ENCODE measurements at regions not wholly inside any gene's neighbourhood (a gene's known extent, or its start where the extent isn't known, plus 50 kb on each side); places are given as distances from the start of the nearest gene placed in this dataset.

DNA sequence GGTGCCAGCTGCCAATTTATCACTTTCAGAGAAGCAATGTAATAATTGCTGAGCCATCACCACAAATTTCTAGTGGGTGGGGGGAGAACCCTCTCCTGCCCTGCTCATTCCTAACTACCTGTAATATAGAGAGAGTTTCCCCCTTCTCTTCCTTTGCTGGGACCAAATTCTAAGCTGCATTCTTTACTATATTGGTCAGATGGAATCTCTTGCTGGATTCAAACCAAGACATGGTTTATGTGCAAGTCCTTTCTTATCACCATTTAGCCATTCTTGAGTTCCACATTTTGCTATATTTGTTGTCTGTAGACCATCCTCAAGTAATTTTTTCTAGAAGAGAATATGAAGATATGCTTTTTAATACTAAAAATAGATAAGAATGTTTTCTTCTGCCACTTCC is 452.1 kb downstream of the MN1 start:
- no peak for DNase-seq (ENCODE audit: low read depth)

DNA sequence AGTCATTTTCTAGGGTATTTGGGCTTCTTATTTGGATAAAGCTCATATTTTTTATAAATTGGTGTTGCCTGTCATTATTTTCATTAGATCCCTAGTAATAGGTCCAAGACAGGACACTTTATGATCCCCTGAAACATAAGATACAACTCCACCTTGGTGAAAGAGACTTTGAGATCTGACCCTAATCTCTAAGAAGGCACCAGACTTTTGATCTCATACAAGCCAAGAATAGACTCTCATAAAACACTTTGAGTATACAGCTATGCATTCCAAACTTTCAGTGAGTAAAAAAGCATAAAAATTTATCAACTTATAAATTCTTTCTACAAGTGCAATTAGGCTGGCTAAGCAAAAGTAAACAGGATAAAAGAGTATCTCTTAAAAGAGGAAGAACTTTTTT is 451.2 kb downstream of the MN1 start:
- DNase-seq (ENCODE audit: low read depth), result no peak

DNA sequence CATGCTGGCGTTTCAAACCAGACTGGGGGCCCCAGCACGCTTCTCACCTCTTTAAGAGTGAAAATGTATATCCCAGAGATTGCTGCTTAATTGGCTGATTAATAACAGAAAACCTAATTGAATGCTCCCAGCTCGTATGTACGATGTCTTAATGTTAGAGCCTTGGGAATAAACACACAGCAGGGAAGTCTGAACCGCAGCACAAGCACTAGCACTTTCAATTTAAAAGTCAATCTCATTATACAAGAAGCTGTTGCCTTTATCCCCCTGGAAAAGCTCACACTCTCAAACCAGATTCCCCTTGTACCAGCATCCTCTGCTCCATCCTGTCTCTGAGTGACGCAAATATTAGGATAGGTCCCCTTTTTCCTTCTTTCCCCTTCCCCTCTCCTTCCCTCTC is 449.1 kb downstream of the MN1 start:
- DNase-seq (ENCODE audit: low read depth), result no peak

GRCh38 chr22:27358096-27358870 is 443.3 kb downstream of the MN1 start:
- no peak for DNase-seq (ENCODE audit: low read depth)

- peak; percentile 78 for DNase-seq (ENCODE audit: low read depth)
Observed at GRCh38 chr22:27370269-27370668, 431.3 kb downstream of the MN1 start.

GRCh38 chr22:27370987-27371386 is 430.6 kb downstream of the MN1 start:
- DNase-seq (ENCODE audit: low read depth), result no peak

- no peak for DNase-seq (ENCODE audit: low read depth)
Observed at GRCh38 chr22:27372364-27372763, 429.2 kb downstream of the MN1 start.

DNA sequence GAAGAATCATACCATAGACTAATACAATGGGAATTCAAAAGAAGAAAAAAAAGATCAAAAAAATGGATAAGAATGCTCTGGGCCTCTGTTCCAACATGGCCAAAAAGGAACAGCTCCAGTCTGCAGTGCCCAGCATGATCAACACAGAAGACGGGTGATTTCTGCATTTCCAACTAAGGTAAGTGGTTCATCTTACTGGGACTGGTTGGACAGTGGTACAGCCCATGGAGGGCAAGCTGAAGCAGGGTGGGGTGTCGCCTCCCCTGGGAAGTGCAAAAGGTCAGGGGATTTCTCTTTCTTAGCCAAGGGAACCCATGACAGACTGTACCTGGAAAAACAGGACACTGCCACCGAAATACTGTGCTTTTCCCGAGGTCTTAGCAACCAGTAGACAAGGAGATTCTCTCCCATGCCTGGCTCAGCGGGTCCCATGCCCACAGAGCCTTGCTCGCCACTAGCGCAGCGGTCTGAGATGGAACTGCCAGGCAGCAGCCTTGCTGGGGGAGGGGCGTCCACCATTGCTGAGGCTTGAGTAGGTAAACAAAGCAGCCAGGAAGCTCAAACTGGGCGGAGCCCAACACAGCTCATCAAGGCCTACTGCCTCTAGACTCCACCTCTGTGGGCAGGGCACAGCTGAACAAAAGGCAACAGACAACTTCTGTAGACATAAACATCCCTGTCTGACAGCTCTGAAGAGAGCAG is 428.4 kb downstream of the MN1 start:
- no peak for DNase-seq (ENCODE audit: low read depth)

GRCh38 chr22:27377501-27378295 is 423.9 kb downstream of the MN1 start:
- no peak for DNase-seq (ENCODE audit: low read depth)

DNA sequence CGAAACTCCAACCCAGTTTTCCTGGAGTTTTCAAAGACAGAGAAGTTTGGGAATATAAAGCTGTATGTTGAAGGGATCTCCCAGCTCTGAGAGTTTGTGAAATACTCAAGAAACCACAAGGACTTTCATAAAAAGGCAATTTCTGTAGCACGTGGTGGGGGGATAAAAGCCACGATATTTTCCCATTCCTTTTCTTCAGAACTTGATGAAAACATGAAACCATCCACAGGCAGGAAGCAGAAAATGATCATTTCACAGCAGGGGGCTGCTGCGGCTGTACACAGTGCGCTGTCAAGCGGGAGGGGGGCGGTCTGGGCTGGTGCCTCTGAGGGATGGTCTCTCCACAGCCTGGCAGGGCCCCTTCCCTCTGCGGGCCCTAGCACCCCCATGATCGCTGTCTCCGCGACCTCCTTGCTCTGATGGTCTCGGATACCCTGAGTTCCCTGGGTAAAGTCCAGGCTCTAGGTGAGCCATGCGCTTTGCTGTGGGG is 423.2 kb downstream of the MN1 start:
- no peak for DNase-seq (ENCODE audit: low read depth)

DNA sequence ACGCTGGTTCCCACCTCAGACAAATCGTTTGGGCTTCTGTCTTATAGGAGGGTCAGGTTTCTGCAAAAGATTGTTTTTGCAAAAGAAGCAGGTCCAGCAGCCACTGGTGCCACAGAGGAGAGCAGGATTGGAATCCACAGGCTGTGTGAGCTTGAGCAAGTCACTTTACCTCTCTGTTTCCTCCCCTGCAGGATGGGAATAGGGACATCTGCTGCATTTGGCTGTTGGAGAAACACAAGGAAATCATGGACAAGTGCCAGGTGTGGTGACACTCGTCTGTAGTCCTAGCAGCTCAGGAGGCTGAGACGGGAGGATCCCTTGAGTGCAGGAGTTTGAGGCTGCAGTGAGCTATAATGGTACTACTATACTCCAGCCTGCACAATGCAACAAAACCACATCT is 422.6 kb downstream of the MN1 start:
- no peak for DNase-seq (ENCODE audit: low read depth)

DNA sequence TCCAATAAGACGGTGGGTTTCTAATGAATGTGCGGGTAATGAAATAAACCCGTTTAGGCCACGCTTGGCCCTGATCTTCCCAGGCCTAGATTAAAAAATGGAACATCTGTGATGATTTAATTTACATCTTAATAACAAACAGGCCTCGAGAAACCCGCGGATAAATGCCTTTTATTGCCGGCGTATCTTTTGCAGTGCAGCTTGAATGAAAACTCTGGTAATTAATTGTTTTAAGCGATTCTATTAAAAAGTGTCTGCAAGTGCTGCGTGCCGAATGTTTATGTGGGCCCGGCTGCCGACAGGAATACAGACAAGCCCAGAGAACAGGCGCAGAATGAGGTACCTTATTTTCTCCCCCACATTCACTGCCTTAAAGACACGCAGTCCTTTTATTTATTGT is 420.7 kb downstream of the MN1 start:
- DNase-seq (ENCODE audit: low read depth), result no peak

DNA sequence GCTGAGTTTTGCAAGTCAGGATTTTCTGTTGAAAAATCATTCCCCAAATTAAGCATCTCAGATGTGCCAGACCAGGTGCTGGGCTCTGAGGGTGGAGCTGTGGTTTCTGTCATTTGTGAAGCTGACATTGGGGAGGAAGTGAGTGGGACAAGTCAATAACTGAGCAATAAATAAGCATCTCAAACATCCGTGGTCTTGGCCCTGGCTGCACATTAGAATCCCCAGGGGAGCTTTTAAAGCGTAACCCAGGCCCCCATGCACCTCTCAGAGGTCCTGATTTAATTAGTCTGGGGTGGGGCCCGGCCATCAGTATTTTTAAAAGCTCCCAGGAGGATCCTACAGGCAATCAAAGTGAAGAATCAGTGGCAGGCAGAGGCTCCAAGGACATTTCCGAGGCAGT is 420.0 kb downstream of the MN1 start:
- DNase-seq (ENCODE audit: low read depth), result no peak

- DNase-seq (ENCODE audit: low read depth), result no peak
Observed at GRCh38 chr22:27381960-27382742, 419.4 kb downstream of the MN1 start.

- DNase-seq (ENCODE audit: low read depth), result no peak
Observed at GRCh38 chr22:27382947-27383346, 418.6 kb downstream of the MN1 start.

DNA sequence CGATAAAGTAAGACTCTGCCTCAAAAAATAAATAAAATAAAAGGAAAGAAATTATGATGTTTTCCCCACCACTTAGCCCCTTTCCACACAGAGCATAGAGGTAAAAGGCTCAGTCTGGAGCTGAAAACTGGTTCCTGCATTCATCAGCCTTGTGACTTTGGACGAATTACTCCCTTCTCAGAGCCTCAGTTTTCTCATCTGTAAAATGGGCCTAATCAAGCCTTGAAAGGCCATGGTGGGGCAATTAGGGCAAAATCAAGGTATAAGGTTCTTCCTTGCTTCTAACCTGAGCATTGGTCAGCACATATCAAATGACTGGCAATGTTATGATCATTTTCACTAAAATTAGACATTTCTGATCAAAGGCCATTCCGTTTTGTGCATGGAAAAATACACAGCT is 417.7 kb downstream of the MN1 start:
- no peak for DNase-seq (ENCODE audit: low read depth)

DNA sequence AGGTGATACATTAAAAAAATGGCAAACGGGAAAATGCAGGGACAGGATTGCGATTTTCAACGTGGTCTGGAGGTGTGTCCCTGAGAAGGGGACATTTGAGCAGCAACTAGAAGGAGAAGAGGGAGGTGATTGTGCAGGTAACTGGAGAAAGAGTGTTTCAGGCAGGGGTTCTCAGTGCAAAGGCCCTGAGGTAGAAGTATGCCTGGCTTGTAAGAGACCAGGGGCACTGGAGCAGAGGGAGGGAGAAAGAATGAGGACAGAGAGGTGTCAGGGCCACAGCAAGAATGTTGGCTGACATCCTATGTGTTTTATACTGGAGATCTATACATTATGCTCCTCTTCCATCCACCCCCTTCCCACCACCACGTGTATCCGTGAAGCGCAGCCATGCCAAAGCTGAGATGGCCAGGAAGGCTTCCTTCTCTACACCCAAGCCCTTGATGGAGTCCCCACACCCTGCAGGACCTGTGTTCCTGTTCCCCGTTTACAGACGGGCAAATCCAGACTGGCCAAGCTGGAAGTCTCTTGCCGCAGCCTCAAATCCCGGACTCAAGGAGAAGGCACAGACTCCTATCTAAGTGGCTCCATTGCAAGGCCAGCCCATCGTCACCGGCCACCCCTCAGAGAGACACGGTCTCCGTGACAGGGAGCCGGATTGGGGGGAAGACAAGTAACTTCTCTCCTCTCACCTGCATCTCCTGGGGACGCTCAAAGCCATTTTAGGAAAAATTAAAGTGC is 416.1 kb downstream of the MN1 start:
- no peak for DNase-seq (ENCODE audit: low read depth)

DNA sequence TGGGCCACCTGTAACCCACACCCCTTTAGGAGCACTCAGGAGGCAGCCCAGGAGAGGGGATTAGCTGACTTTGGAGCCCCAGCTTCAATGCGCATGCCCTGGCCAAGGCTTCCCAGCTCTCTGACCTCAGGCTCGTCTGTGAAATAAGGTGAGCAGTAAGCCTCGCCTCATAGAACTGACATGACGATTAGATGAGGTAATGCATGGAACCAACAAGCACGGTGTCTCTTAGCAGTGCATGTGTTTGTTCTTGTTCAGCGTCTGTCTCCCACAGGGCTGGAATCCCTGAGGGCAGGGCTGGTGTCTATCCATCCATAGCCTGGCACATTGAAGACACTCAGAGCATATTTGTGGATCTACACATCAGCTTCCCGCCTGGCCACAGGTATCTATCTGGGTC is 415.4 kb downstream of the MN1 start:
- no peak for DNase-seq (ENCODE audit: low read depth)

DNA sequence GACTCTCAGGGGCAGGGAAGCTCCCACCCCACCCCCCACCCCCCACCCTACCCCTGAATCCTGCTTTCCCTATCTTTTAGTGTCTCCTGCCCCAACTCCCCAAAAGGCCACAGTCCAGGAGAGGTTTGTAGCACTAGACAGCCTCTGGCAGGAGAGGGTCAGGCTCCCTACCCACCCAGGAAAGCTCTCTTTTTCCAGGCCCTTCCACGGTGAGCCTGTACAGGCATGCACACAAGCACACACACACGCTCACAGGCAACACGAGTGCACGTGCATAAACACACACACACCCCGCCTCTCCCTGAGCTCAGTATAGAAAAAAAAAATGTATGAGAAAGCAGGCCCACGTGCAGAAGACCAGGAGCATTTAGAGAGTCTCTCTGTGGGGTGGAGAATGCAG is 414.0 kb downstream of the MN1 start:
- no peak for DNase-seq (ENCODE audit: low read depth)

DNA sequence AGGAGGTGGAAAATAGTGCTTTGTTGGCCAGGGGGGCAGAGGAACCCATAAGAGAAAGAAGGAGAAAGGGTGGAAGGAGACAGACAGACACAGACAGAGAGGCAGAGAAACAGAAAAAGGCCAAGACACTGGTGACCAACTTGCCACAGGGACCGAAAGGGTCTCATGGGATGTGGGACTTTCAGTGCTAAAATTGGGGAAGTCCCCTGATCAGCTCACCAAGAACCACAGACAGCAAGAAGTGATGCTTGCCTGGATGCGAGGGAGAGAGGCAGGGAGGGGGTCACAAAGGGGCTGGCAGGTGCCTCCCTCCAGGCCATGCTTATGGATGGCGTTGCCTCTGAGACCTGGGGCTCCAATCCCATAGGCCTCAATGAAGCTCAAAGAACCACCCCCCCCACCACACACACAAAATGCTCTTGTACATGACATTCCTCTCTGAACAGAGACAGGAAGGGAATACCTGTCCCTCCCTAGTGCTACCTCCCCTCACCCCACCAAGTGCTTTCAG is 413.4 kb downstream of the MN1 start:
- DNase-seq (ENCODE audit: low read depth), result no peak

DNA sequence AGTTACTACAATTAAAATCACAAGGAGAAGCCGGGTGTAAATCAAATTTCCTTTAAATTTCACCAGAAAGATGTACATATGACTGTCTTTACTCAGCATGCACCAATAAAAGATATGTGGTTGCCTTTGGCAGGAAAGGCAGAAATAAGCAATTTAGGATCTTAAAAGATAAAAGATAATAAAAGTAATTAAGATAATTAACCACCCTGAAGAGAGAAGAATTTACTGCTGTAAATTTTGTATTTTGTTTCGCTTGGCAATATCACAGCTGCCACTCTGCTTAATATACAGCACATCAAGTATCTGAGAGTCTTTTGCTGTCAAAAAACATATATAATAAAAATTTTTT is 411.9 kb downstream of the MN1 start:
- no peak for DNase-seq (ENCODE audit: low read depth)

Data from CMK (cell line).